HEK293 (cell line): ENCODE measurements at regions not wholly inside any gene's neighbourhood (a gene's known extent, or its start where the extent isn't known, plus 50 kb on each side); places are given as distances from the start of the nearest gene placed in this dataset.

Source experiments
- YY1 ChIP-seq: fragments of 450-650 bp; formaldehyde crosslinking; IDR thresholded peaks from 2 replicates; pipeline ENCODE4 v1.5.1; 2018; ENCODE audit warnings: missing biosample characterization, missing genetic modification characterization
- YY2 ChIP-seq: fragments of 450-650 bp; formaldehyde crosslinking; IDR thresholded peaks from 2 replicates; pipeline ENCODE4 v1.5.1; 2016; ENCODE audit warnings: missing biosample characterization, missing genetic modification characterization
- ZNF24 ChIP-seq: fragments of 450-650 bp; formaldehyde crosslinking; IDR thresholded peaks from 2 replicates; pipeline ENCODE4 v1.5.1; 2016; ENCODE audit warnings: missing biosample characterization, missing genetic modification characterization
- ZNF398 ChIP-seq: fragments of 450-650 bp; formaldehyde crosslinking; IDR thresholded peaks from 2 replicates; pipeline ENCODE4 v1.5.1; 2017; ENCODE audit warnings: missing biosample characterization, missing genetic modification characterization
- ZNF416 ChIP-seq: fragments of 450-650 bp; formaldehyde crosslinking; IDR thresholded peaks from 2 replicates; pipeline ENCODE4 v1.5.1; 2016; ENCODE audit warnings: missing biosample characterization, missing genetic modification characterization
- ZNF558 ChIP-seq: fragments of 450-650 bp; formaldehyde crosslinking; IDR thresholded peaks from 2 replicates; pipeline ENCODE4 v1.5.1; 2016; ENCODE audit warnings: missing biosample characterization, missing genetic modification characterization
- TF ChIP-seq, protein P1 (sequence below): fragments of 450-650 bp; formaldehyde crosslinking; IDR thresholded peaks from 2 replicates; pipeline ENCODE4 v1.5.1; 2016; ENCODE audit warnings: missing biosample characterization, missing genetic modification characterization
- TF ChIP-seq, protein P2 (sequence below): fragments of 450-650 bp; formaldehyde crosslinking; IDR thresholded peaks from 2 replicates; pipeline ENCODE4 v1.5.1; 2016; ENCODE audit warnings: missing biosample characterization, missing genetic modification characterization

- TF ChIP-seq YY1 (tag by site-specific recombination) (no peak), YY2 (tag by site-specific recombination) (no peak), ZNF416 (tag by site-specific recombination) (no peak), ZNF24 (tag by site-specific recombination) (no peak), ZNF398 (tag by site-specific recombination) (no peak), ZNF558 (tag by site-specific recombination) (no peak)
- TF ChIP-seq, protein P1, sequence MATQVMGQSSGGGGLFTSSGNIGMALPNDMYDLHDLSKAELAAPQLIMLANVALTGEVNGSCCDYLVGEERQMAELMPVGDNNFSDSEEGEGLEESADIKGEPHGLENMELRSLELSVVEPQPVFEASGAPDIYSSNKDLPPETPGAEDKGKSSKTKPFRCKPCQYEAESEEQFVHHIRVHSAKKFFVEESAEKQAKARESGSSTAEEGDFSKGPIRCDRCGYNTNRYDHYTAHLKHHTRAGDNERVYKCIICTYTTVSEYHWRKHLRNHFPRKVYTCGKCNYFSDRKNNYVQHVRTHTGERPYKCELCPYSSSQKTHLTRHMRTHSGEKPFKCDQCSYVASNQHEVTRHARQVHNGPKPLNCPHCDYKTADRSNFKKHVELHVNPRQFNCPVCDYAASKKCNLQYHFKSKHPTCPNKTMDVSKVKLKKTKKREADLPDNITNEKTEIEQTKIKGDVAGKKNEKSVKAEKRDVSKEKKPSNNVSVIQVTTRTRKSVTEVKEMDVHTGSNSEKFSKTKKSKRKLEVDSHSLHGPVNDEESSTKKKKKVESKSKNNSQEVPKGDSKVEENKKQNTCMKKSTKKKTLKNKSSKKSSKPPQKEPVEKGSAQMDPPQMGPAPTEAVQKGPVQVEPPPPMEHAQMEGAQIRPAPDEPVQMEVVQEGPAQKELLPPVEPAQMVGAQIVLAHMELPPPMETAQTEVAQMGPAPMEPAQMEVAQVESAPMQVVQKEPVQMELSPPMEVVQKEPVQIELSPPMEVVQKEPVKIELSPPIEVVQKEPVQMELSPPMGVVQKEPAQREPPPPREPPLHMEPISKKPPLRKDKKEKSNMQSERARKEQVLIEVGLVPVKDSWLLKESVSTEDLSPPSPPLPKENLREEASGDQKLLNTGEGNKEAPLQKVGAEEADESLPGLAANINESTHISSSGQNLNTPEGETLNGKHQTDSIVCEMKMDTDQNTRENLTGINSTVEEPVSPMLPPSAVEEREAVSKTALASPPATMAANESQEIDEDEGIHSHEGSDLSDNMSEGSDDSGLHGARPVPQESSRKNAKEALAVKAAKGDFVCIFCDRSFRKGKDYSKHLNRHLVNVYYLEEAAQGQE (tag by site-specific recombination) = no peak
- TF ChIP-seq, protein P2, sequence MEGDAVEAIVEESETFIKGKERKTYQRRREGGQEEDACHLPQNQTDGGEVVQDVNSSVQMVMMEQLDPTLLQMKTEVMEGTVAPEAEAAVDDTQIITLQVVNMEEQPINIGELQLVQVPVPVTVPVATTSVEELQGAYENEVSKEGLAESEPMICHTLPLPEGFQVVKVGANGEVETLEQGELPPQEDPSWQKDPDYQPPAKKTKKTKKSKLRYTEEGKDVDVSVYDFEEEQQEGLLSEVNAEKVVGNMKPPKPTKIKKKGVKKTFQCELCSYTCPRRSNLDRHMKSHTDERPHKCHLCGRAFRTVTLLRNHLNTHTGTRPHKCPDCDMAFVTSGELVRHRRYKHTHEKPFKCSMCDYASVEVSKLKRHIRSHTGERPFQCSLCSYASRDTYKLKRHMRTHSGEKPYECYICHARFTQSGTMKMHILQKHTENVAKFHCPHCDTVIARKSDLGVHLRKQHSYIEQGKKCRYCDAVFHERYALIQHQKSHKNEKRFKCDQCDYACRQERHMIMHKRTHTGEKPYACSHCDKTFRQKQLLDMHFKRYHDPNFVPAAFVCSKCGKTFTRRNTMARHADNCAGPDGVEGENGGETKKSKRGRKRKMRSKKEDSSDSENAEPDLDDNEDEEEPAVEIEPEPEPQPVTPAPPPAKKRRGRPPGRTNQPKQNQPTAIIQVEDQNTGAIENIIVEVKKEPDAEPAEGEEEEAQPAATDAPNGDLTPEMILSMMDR (tag by site-specific recombination) = no peak
Observed at GRCh38 chr21:27233514-27234115, 266.7 kb upstream of the ADAMTS5 start.
